Inflammatory macrophage treated with lipopolysaccharide for 1 hour (primary cell): ENCODE measurements at regions not wholly inside any gene's neighbourhood (a gene's known extent, or its start where the extent isn't known, plus 50 kb on each side); places are given as distances from the start of the nearest gene placed in this dataset.

Source experiments
- DNase-seq, 2 donors: peaks; one replicate each; pipeline ENCODE4 v3.0.0-alpha.2; 2020 to 2022

- no peak for DNase-seq
These were observed 383.0 kb downstream of the PMP22 start for GRCh38 chr17:14882131-14882530.

- no peak for DNase-seq
These were observed 389.3 kb downstream of the PMP22 start for GRCh38 chr17:14875557-14876412.

GRCh38 chr17:14873996-14874395, 391.1 kb downstream of the PMP22 start:
- no peak for DNase-seq

- no peak for DNase-seq
These were observed 391.6 kb downstream of the PMP22 start for GRCh38 chr17:14873540-14873939.

GRCh38 chr17:14871921-14872320, 393.2 kb downstream of the PMP22 start:
- DNase-seq: peak; percentile 36 to 44

GRCh38 chr17:14866266-14866665, 398.9 kb downstream of the PMP22 start:
- DNase-seq: no peak

- no peak for DNase-seq
These were observed 401.0 kb downstream of the PMP22 start for GRCh38 chr17:14864127-14864526.

- no peak for DNase-seq
These were observed 405.6 kb downstream of the PMP22 start for GRCh38 chr17:14859542-14859941.

- no peak for DNase-seq
These were observed 408.9 kb downstream of the PMP22 start for GRCh38 chr17:14856176-14856575.

GRCh38 chr17:14854691-14855090, 410.4 kb downstream of the PMP22 start:
- DNase-seq: no peak

GRCh38 chr17:14845591-14846281, 419.4 kb downstream of the PMP22 start:
- DNase-seq: no peak

GRCh38 chr17:14843086-14843795, 421.9 kb downstream of the PMP22 start:
- DNase-seq: no peak

GRCh38 chr17:14840616-14841231, 424.4 kb downstream of the PMP22 start:
- no peak for DNase-seq

- DNase-seq: no peak
These were observed 426.6 kb downstream of the PMP22 start for GRCh38 chr17:14838567-14838966.

GRCh38 chr17:14833201-14833785, 431.8 kb downstream of the PMP22 start:
- peak in 1 of 2 donors; percentile 3 for DNase-seq

- DNase-seq: no peak
These were observed 433.6 kb downstream of the PMP22 start for GRCh38 chr17:14831491-14831890.

- no peak for DNase-seq
These were observed 437.7 kb downstream of the PMP22 start for GRCh38 chr17:14827396-14827919.

- no peak for DNase-seq
These were observed 438.8 kb downstream of the PMP22 start for GRCh38 chr17:14826358-14826757.

GRCh38 chr17:14818469-14818868, 446.7 kb downstream of the PMP22 start:
- no peak for DNase-seq

GRCh38 chr17:14815079-14815478, 450.0 kb downstream of the PMP22 start:
- no peak for DNase-seq

GRCh38 chr17:14813649-14814370, 451.3 kb downstream of the PMP22 start:
- DNase-seq: peak; percentile 38 to 72

GRCh38 chr17:14808425-14808824, 456.7 kb downstream of the PMP22 start:
- no peak for DNase-seq
